Adrenal gland (tissue), 9 donors: ENCODE measurements at regions not wholly inside any gene's neighbourhood (a gene's known extent, or its start where the extent isn't known, plus 50 kb on each side); places are given as distances from the start of the nearest gene placed in this dataset.

Experiments
- DNase-seq, 7 donors: peaks; one replicate each; pipeline ENCODE4 v3.0.0-alpha.2; 2019 to 2020
- H3K27ac ChIP-seq, 5 donors: fragments of 200-600 bp; sonication (generic) in 4 of 5; 1 replicate in 3 of 5; 2 replicates in 2 of 5; pipeline versions ENCODE4 v1.5.1 to v1.8.0; 2016 to 2020; ENCODE audit warnings: mild to moderate bottlenecking in 1 of 5
- H3K27me3 ChIP-seq: fragments of 200-600 bp; 2 replicates; pipeline ENCODE4 v1.8.0; 2021
- H3K36me3 ChIP-seq, 2 donors: fragments of 200-600 bp; replicated peaks in 1 of 2; 1 replicate in 1 of 2; 2 replicates in 1 of 2; pipeline versions ENCODE4 v1.5.1 to v1.8.0; 2018 to 2022
- H3K4me1 ChIP-seq, 2 donors: fragments of 200-600 bp; replicated peaks in 1 of 2; 1 replicate in 1 of 2; 2 replicates in 1 of 2; pipeline versions ENCODE4 v1.5.1 to v1.8.0; 2018 to 2021
- H3K4me3 ChIP-seq, 4 donors: fragments of 200-600 bp; sonication (generic) in 3 of 4; one replicate each; pipeline ENCODE4 v1.5.1; 2016 to 2018
- H3K9me3 ChIP-seq, 3 donors: fragments of 200-600 bp; sonication (generic) in 1 of 3; replicated peaks in 1 of 3; 1 replicate in 2 of 3; 2 replicates in 1 of 3; pipeline versions ENCODE4 v1.5.1 to v1.8.0; 2016 to 2021
- CTCF ChIP-seq, 6 experiments: fragments of 450-650 bp in 4 of 6; fragments of 200-600 bp in 2 of 6; sonication (generic) in 1 of 6; IDR thresholded peaks; 1 replicate in 5 of 6; 2 replicates in 1 of 6; pipeline versions ENCODE4 v1.5.1 to v1.8.0; 2016 to 2021; ENCODE audit warnings: antibody characterized with exemption in 6 of 6, mild to moderate bottlenecking in 2 of 6, moderate library complexity in 1 of 6
- POLR2A ChIP-seq, 2 donors: fragments of 450-650 bp; IDR thresholded peaks; one replicate each; pipeline ENCODE4 v1.6.1; 2017; ENCODE audit warnings: antibody characterized with exemption in 2 of 2, mild to moderate bottlenecking in 2 of 2, moderate library complexity in 1 of 2
- WGBS, 4 donors: extraction: QIAGEN DNeasy Blood & Tissue Kit in 2 of 4; methylation state at CpG; one replicate each; pipeline versions ENCODE4 v1.1.5 to v1.1.7; 2013 to 2017; 5-methylcytosine and 5-hydroxymethylcytosine counted together
- intact Hi-C, 2 donors: fragments of 100-400 bp; cut with DNase I; formaldehyde crosslinking; loops; one replicate each; pipeline versions ENCODE4 v1.14.1 to v1.15.0; 2022 to 2023
- donor health status: healthy with polysubstance abuse.
- donor health status: Bipolar disorder and iron deficiency.
- donor health status: DM: yes; HTN: yes; CAD: no.
- donor health status: DM: no; HTN: no; CAD: no.
- donor health status: DM: no; HTN: no; CAD: no.

- no peaks in the 10 kb centered on the region for H3K36me3 ChIP-seq
- intact Hi-C loops = no loop called here
- H3K27me3 ChIP-seq = no peaks in the 10 kb centered on the region
- no peak for DNase-seq
- no peaks in the 10 kb centered on the region for H3K4me1 ChIP-seq
- TF ChIP-seq POLR2A (IDR thresholded peaks at IDR 0.05) = no peak
- TF ChIP-seq CTCF (IDR thresholded peaks at IDR 0.05) = no peak
- no peak overlapping the region for H3K27ac ChIP-seq
- 79 to 86% (median 83%) methylated on average over 10 of the region's 10 CpGs for WGBS, 4 donors
- no peak overlapping the region for H3K4me3 ChIP-seq
- no peaks in the 10 kb centered on the region for H3K9me3 ChIP-seq
Observed at GRCh38 chr19:16000024-16000663, 51.3 kb downstream of the OR10H4 start.

GRCh38 chr19:16001481-16002312 is 52.9 kb downstream of the OR10H4 start:
- peak overlapping the region in 1 of 4 donors; percentile 42 for H3K4me3 ChIP-seq
- H3K4me1 ChIP-seq = no peaks in the 10 kb centered on the region
- TF ChIP-seq POLR2A (IDR thresholded peaks at IDR 0.05) (no peak), CTCF (IDR thresholded peaks at IDR 0.05) (no peak)
- peak overlapping the region in 1 of 5 donors; percentile 20 for H3K27ac ChIP-seq
- 46 to 54% (median 50%) methylated on average over 10 to 12 of the region's 12 CpGs for WGBS, 4 donors
- no peaks in the 10 kb centered on the region for H3K36me3 ChIP-seq
- H3K27me3 ChIP-seq = no peaks in the 10 kb centered on the region
- no peaks in the 10 kb centered on the region for H3K9me3 ChIP-seq
- DNase-seq = peak in 2 of 7 donors; percentile 39 to 57
- intact Hi-C loops = no loop called here

GRCh38 chr19:16002406-16003384 is 53.9 kb downstream of the OR10H4 start:
- no peak for DNase-seq
- intact Hi-C loops = no loop called here
- TF ChIP-seq POLR2A (IDR thresholded peaks at IDR 0.05) (no peak), CTCF (IDR thresholded peaks at IDR 0.05) (no peak)
- H3K9me3 ChIP-seq = no peaks in the 10 kb centered on the region
- no peaks in the 10 kb centered on the region for H3K36me3 ChIP-seq
- H3K27ac ChIP-seq = peak overlapping the region in 1 of 5 donors; percentile 20
- 72 to 75% (median 75%) methylated on average over 8 to 11 of the region's 11 CpGs for WGBS, 4 donors
- peak overlapping the region in 1 of 4 donors; percentile 42 for H3K4me3 ChIP-seq
- H3K4me1 ChIP-seq = no peaks in the 10 kb centered on the region
- H3K27me3 ChIP-seq = no peaks in the 10 kb centered on the region

GRCh38 chr19:16003391-16003790 is 54.6 kb downstream of the OR10H4 start:
- no peaks in the 10 kb centered on the region for H3K4me1 ChIP-seq
- TF ChIP-seq CTCF (IDR thresholded peaks at IDR 0.05) = no peak
- no peak for TF ChIP-seq POLR2A (IDR thresholded peaks at IDR 0.05)
- H3K4me3 ChIP-seq = no peak overlapping the region
- no peaks in the 10 kb centered on the region for H3K9me3 ChIP-seq
- H3K36me3 ChIP-seq = no peaks in the 10 kb centered on the region
- WGBS, 4 donors = 64 to 71% (median 69%) methylated on average over 3 of the region's 3 CpGs
- H3K27ac ChIP-seq = no peak overlapping the region
- H3K27me3 ChIP-seq = no peaks in the 10 kb centered on the region
- no peak for DNase-seq
- intact Hi-C loops = no loop called here
